ENCODE measurements at regions not wholly inside any gene's neighbourhood (a gene's known extent, or its start where the extent isn't known, plus 50 kb on each side); places are given as distances from the start of the nearest gene placed in this dataset.
"Not testable (repeated sequence)": the region's sequence is repeated elsewhere in the genome, so short reads cannot be mapped to it uniquely, and the experiment has no call there.

DNA sequence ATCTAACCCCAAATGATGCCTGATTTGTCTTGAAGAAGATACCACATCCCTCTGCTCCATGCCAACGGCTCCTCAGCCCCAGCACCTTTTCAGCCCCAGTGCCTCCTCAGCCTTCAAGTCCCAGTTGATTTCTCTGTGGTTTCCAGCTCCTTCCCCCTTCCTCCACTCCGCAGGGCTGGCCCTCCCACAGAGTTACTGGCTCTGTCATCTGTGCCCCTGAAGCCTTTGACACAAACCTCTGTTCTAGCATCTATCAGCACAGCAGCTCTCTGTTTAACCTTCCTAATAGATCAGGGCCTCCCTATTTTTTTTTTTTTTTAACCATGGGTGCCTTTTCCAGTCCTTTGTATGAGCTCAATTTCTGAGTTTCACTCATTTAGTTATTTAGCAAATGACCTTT is 201.3 kb upstream of the CXCR4 start:
- Histone ChIP-seq H3K9me3 (no peaks in the 10 kb centered on the region), H3K4me3 (ENCODE audit: low read depth in 1 of 2, low read length in 1 of 2) (no peak overlapping the region), H3K4me1 (ENCODE audit: control insufficient read depth in 1 of 2, insufficient read depth in 1 of 2, low read depth in 1 of 2, low read length in 1 of 2) (peaks cover 24 to 25% of the 10 kb centered on the region in 2 experiments), H3K36me3 (no peaks in the 10 kb centered on the region), H3K27ac (no peak overlapping the region), H3K27me3 (no peaks in the 10 kb centered on the region)
- TF ChIP-seq, protein P1, sequence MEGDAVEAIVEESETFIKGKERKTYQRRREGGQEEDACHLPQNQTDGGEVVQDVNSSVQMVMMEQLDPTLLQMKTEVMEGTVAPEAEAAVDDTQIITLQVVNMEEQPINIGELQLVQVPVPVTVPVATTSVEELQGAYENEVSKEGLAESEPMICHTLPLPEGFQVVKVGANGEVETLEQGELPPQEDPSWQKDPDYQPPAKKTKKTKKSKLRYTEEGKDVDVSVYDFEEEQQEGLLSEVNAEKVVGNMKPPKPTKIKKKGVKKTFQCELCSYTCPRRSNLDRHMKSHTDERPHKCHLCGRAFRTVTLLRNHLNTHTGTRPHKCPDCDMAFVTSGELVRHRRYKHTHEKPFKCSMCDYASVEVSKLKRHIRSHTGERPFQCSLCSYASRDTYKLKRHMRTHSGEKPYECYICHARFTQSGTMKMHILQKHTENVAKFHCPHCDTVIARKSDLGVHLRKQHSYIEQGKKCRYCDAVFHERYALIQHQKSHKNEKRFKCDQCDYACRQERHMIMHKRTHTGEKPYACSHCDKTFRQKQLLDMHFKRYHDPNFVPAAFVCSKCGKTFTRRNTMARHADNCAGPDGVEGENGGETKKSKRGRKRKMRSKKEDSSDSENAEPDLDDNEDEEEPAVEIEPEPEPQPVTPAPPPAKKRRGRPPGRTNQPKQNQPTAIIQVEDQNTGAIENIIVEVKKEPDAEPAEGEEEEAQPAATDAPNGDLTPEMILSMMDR (IDR thresholded peaks at IDR 0.05) = no peak

DNA sequence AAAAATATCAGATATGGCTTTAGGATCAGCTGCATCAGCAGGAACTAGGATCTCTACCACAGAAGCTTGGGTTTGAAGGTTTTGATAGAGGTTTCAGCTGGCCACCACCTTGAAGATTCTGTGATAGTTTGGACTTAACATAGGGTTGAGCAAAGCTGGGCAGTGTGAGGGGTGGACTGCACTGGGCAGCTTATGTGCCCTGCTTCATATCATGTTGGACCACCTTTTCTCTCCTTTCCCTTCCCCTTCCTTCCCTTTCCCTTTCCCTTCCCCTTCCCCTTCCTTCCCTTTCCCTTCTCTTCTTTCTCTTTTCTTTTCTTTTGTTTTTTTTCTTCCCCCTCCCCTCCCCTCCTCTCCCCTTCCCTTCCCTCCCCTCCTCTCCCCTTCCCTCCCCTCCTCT is 196.3 kb upstream of the CXCR4 start:
- Histone ChIP-seq H3K4me1 (ENCODE audit: control insufficient read depth in 1 of 2, insufficient read depth in 1 of 2, low read depth in 1 of 2, low read length in 1 of 2) (no peaks in the 10 kb centered on the region), H3K27ac (no peak overlapping the region), H3K9me3 (no peaks in the 10 kb centered on the region), H3K4me3 (ENCODE audit: low read depth in 1 of 2, low read length in 1 of 2) (no peak overlapping the region), H3K36me3 (no peaks in the 10 kb centered on the region), H3K27me3 (no peaks in the 10 kb centered on the region)
- TF ChIP-seq, protein P1 (IDR thresholded peaks at IDR 0.05) = no peak

DNA sequence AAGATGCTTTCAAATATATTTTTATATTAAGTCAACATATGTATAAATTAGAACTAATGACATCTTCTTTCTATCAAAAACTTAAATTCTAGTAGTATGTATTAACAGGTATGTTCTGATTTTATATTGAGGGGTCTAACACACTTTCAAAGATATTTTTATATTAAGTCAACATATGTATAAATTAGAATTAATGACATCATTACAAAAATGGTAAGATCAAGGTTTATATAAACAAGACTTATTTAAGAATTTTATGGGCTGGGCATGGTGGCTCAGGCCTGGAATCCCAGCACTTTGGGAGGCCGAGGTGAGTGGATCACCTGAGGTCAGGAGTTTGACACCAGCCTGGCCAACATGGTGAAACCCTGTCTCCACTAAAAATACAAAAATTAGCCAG is 194.6 kb upstream of the CXCR4 start:
- H3K36me3 ChIP-seq; H3K4me3 ChIP-seq (ENCODE audit: low read depth in 1 of 2, low read length in 1 of 2); H3K9me3 ChIP-seq; H3K27ac ChIP-seq; H3K27me3 ChIP-seq; H3K4me1 ChIP-seq (ENCODE audit: control insufficient read depth in 1 of 2, insufficient read depth in 1 of 2, low read depth in 1 of 2, low read length in 1 of 2): not testable (repeated sequence)

DNA sequence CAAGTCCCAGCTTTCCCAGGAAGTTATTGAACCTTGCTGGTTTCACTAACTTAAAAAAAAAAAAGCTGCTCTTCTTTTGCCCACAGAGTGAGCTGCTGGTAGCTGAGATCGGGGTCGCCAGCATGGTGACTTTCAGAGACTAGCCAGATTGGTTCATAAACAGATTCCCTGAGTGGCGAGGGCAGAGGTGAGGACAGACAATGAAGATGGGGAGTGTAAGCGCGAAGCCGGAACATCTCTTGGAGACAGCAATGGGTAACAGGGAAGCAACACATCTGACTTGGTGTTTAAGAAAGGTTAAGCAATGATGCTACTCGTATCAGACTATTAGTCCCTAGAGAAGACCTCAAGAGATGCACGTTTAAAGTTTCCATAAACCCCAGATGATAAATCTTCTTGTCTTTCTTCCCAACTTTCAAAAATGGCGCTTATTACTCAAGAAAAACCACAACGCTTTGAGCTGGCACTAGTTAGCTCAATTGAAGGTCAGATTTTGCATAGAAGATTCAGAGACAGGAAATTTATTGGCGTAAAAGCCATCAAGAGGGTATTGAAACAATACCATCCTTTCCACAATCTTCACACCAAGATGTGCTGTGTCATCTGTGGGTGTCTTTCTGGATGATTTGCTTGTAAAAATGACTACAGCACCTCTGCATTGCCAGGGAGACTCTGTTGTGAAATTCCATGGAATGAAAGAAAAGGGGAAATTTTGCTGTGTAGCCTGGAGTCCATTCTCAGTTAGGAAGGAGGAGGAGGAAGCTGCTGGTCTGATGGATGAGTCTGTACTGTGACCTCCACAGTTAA is 193.1 kb upstream of the CXCR4 start:
- Histone ChIP-seq H3K27me3 (no peaks in the 10 kb centered on the region), H3K27ac (no peak overlapping the region), H3K4me1 (ENCODE audit: control insufficient read depth in 1 of 2, insufficient read depth in 1 of 2, low read depth in 1 of 2, low read length in 1 of 2) (no peaks in the 10 kb centered on the region), H3K4me3 (ENCODE audit: low read depth in 1 of 2, low read length in 1 of 2) (no peak overlapping the region), H3K9me3 (no peaks in the 10 kb centered on the region), H3K36me3 (no peaks in the 10 kb centered on the region)
- TF ChIP-seq, protein P1 (IDR thresholded peaks at IDR 0.05) = no peak

DNA sequence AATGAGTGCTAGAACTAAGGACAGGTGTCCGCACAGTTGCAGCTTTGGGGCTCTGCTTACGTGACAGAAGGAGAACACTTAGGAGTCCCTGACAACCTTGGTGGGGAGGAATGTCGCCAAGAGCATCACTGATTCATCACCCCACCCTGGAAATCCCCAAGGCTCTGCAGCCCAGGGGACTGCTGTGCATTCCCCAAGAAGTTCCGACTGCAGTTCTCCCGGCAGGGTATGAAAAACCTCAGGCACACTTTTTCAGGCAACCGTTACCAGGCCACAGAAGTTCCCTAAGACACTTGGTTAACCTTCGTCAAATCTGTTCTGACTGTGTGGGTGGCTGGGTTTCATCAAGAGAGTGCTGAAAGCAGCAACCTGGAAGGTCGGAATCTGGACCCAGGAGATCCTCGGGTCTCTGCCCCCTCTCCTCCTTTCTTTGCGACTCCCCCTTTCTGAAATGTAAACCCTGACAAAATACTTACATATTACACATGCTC is 192.1 kb upstream of the CXCR4 start:
- Histone ChIP-seq H3K4me1 (ENCODE audit: control insufficient read depth in 1 of 2, insufficient read depth in 1 of 2, low read depth in 1 of 2, low read length in 1 of 2) (no peaks in the 10 kb centered on the region), H3K36me3 (no peaks in the 10 kb centered on the region), H3K27ac (no peak overlapping the region), H3K4me3 (ENCODE audit: low read depth in 1 of 2, low read length in 1 of 2) (no peak overlapping the region), H3K9me3 (no peaks in the 10 kb centered on the region), H3K27me3 (no peaks in the 10 kb centered on the region)
- TF ChIP-seq, protein P1 (IDR thresholded peaks at IDR 0.05) = no peak

DNA sequence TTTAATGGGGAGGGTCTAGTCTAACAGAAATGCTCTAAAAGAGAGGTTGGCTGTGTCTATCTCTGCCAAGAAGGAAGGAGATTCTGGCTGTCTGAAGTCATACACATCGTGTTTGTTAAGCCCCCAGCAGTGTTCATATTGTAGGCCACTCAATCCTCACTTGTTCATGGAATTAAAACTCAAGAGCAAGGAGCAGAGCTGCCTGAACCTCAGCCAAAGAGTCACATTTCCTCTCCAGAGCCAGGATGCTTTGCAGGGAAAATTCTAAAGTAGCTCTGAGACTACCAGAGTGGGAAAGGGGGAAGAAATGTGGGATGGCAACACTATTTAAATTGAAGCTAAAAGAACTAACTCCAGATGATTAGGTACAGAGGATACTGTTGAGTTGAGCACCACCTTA is 190.7 kb upstream of the CXCR4 start:
- Histone ChIP-seq H3K9me3 (no peaks in the 10 kb centered on the region), H3K4me1 (ENCODE audit: control insufficient read depth in 1 of 2, insufficient read depth in 1 of 2, low read depth in 1 of 2, low read length in 1 of 2) (no peaks in the 10 kb centered on the region), H3K27me3 (no peaks in the 10 kb centered on the region), H3K4me3 (ENCODE audit: low read depth in 1 of 2, low read length in 1 of 2) (no peak overlapping the region), H3K27ac (no peak overlapping the region), H3K36me3 (no peaks in the 10 kb centered on the region)
- TF ChIP-seq, protein P1 (IDR thresholded peaks at IDR 0.05) = no peak

Data from neutrophil (primary cell).